Pancreas (tissue), 10 donors: ENCODE measurements at regions not wholly inside any gene's neighbourhood (a gene's known extent, or its start where the extent isn't known, plus 50 kb on each side); places are given as distances from the start of the nearest gene placed in this dataset.

ENCODE experiments used
- ATAC-seq, 4 donors: fragments of 200-7000 bp; cut with Tn5 transposase; one replicate each; pipeline versions ENCODE4 v1.8.0 to v1.9.1; 2020; ENCODE audit warnings: mild to moderate bottlenecking in 4 of 4, moderate library complexity in 4 of 4
- DNase-seq, 6 donors: peaks; one replicate each; pipeline ENCODE4 v3.0.0-alpha.2; 2020
- FAIRE-seq: peaks from 2 replicates; lab custom pipeline; 2012; peaks lifted over from hg19 to GRCh38; lab: Jason Lieb, UNC
- H3K27ac ChIP-seq, 4 donors: fragments of 200-600 bp; sonication (generic); 1 replicate in 3 of 4; 2 replicates in 1 of 4; pipeline versions ENCODE4 v1.5.0 to v1.8.0; 2020
- H3K27me3 ChIP-seq, 4 donors: fragments of 200-600 bp; one replicate each; pipeline ENCODE4 v1.8.0; 2021
- H3K36me3 ChIP-seq, 3 donors: fragments of 200-600 bp; sonication (generic) in 1 of 3; one replicate each; pipeline versions ENCODE4 v1.5.0 to v1.8.0; 2020 to 2021
- H3K4me1 ChIP-seq, 3 donors: fragments of 200-600 bp; one replicate each; pipeline ENCODE4 v1.8.0; 2021
- H3K4me3 ChIP-seq, 4 donors: fragments of 200-600 bp; sonication (generic) in 2 of 4; one replicate each; pipeline versions ENCODE4 v1.5.0 to v1.8.0; 2020 to 2021
- H3K9me3 ChIP-seq, 4 donors: fragments of 200-600 bp; one replicate each; pipeline ENCODE4 v1.8.0; 2021
- WGBS, 2 donors: extraction: QIAGEN DNeasy Blood & Tissue Kit; methylation state at CpG; one replicate each; pipeline ENCODE4 v1.1.7; 2013; 5-methylcytosine and 5-hydroxymethylcytosine counted together
- intact Hi-C, 3 donors: fragments of 100-400 bp; cut with DNase I; formaldehyde crosslinking; loops; one replicate each; pipeline versions ENCODE4 v1.11.1 to v1.14.2; 2022
- TF ChIP-seq, protein P1 (sequence below), 4 donors: fragments of 200-600 bp; sonication (generic) in 3 of 4; IDR thresholded peaks; one replicate each; pipeline versions ENCODE4 v1.5.0 to v1.8.0; 2021; ENCODE audit warnings: antibody characterized with exemption in 4 of 4
- donor health status: healthy with polysubstance abuse.
- donor health status: DM: no; HTN: no; CAD: no; lungs with moderate emphysema.
- donor health status: DM: no; HTN: no; CAD: no.
- donor health status: control.
- donor health status: control.
- donor health status: Bipolar disorder and iron deficiency.
- donor health status: DM: yes; HTN: yes; CAD: no.
- donor health status: DM: no; HTN: no; CAD: no.
- donor health status: DM: no; HTN: no; CAD: no.
- donor health status: DM: yes; HTN: yes; CAD: no.

DNA sequence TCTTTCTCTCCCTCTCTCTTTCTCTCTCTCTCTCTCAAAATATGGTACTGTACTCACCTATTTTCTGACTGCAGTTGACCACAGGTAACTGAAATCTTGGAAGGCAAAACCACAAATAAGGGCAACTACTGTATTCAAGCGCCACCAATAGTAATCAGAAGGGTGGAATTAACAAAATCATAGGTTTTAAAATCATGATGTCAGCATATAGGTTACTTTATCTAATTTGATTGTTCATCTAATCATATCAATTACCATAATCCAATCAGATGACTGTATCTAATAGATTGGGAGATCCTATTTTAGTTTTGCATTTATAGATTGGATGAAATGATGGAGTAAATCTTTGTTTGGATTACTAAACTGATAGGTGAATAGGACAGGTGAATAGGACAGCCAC lies 155.8 kb upstream of the KITLG start:
- DNase-seq (no peak), FAIRE-seq (no peak), ATAC-seq (no peak)
- no peaks in the 10 kb centered on the region for H3K9me3 ChIP-seq
- H3K27me3 ChIP-seq, result no peaks in the 10 kb centered on the region
- TF ChIP-seq, protein P1, sequence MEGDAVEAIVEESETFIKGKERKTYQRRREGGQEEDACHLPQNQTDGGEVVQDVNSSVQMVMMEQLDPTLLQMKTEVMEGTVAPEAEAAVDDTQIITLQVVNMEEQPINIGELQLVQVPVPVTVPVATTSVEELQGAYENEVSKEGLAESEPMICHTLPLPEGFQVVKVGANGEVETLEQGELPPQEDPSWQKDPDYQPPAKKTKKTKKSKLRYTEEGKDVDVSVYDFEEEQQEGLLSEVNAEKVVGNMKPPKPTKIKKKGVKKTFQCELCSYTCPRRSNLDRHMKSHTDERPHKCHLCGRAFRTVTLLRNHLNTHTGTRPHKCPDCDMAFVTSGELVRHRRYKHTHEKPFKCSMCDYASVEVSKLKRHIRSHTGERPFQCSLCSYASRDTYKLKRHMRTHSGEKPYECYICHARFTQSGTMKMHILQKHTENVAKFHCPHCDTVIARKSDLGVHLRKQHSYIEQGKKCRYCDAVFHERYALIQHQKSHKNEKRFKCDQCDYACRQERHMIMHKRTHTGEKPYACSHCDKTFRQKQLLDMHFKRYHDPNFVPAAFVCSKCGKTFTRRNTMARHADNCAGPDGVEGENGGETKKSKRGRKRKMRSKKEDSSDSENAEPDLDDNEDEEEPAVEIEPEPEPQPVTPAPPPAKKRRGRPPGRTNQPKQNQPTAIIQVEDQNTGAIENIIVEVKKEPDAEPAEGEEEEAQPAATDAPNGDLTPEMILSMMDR (IDR thresholded peaks at IDR 0.05), result no peak
- peaks cover 0 to 30% (median 19%) of the 10 kb centered on the region in 3 donors for H3K4me1 ChIP-seq
- 99 to 100% methylated on average over 1 of the region's 1 CpG for WGBS, 2 donors
- H3K36me3 ChIP-seq, result no peaks in the 10 kb centered on the region
- no peak overlapping the region for H3K27ac ChIP-seq
- H3K4me3 ChIP-seq, result no peak overlapping the region
- intact Hi-C loops, result no loop called here

DNA sequence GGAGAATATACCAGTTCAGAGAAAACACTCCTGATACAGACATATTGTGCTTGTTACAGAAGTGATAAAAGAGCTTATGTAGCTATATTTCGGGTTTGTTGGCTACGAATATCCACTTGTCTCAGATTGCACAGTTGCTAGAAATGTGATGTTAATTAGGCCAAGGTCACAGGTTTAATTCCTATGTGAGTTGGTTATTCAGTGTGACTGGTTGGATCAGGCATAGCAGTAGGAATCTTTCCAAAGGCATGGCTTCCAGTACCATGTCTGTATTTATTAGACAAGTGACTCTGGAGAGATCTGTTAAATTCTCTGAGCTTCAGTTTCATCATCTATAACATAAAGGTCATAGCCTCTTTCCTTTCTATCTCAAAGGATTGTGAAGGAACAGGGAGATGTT lies 152.7 kb upstream of the KITLG start:
- Histone ChIP-seq H3K36me3 (no peaks in the 10 kb centered on the region), H3K4me3 (no peak overlapping the region), H3K27me3 (no peaks in the 10 kb centered on the region), H3K9me3 (no peaks in the 10 kb centered on the region), H3K4me1 (peaks cover 0 to 12% (median 4%) of the 10 kb centered on the region in 3 donors), H3K27ac (no peak overlapping the region)
- TF ChIP-seq, protein P1 (IDR thresholded peaks at IDR 0.05), result no peak
- ATAC-seq (peak in 2 of 4 donors; percentile 63 to 66), DNase-seq (no peak), FAIRE-seq (no peak)
- intact Hi-C loops, result no loop called here
- 9 to 12% methylated on average over 2 of the region's 2 CpGs for WGBS, 2 donors

DNA sequence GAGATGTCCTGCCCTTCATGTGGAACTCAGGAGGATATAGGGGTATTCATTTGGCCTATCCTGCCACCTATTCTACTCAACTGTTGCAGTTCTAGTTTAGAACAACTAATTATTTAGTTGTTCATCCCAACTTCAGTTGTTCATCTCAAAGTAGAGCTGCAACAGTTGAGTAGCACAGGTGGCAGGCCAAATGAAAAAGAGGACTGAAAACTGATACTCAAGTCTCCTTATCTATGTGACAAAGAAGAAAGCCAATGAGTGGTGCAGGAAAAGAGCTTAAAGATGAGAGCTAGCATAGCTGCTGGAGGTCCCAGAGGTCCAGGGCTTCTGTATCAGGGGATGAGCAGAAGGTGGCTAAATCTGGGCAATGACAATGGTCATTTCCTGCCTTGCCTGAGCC lies 148.9 kb upstream of the KITLG start:
- Histone ChIP-seq H3K27me3 (no peaks in the 10 kb centered on the region), H3K4me1 (peaks cover 0 to 8% (median 3%) of the 10 kb centered on the region in 3 donors), H3K27ac (no peak overlapping the region), H3K4me3 (no peak overlapping the region), H3K9me3 (no peaks in the 10 kb centered on the region), H3K36me3 (no peaks in the 10 kb centered on the region)
- TF ChIP-seq, protein P1 (IDR thresholded peaks at IDR 0.05), result no peak
- ATAC-seq (no peak), FAIRE-seq (no peak), DNase-seq (no peak)
- intact Hi-C loops, result no loop called here

DNA sequence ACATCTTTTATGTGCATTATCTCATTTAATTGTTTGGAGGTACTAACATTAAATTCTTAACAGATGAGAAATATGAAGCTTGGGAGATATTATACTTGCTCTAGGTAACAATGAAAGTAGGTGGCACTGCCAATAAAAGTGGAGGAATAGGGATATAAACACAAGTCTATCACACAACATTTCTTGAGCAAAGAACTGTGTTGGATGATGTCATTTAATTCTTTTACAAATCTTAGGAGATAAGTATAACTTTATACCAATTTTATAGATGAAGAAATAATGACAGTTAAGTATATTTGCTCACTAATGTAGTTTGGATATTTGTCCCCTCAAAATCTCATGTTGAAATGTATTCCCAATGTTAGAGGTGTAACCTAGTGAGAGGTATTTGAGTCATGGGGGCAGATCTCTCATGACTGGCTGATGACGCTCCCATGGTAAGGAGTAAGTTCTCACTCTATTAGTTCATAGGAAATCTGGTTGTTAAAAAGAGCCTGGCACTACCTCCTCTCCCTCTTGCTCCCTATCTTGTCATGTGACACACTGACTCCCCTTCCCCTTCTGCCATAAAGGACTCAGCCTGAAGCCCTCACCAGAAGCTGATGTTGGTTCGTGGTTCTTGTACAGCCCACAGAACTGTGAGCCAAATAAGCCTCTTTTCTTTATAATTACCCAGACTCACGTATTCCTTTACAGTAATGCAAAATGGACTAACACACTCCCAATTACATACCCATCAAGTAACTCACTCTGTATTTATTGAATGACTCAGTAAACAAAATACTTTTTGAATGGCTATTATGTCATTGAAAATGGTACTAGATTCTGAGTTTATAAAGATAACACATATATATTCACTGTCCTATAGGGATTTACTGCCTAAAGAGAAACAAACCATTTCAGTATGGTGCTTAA lies 146.8 kb upstream of the KITLG start:
- TF ChIP-seq, protein P1 (IDR thresholded peaks at IDR 0.05), result no peak
- FAIRE-seq (no peak), ATAC-seq (no peak), DNase-seq (no peak)
- Histone ChIP-seq H3K27ac (no peak overlapping the region), H3K4me3 (no peak overlapping the region), H3K9me3 (no peaks in the 10 kb centered on the region), H3K36me3 (no peaks in the 10 kb centered on the region), H3K27me3 (no peaks in the 10 kb centered on the region), H3K4me1 (peaks cover 0 to 4% (median 0%) of the 10 kb centered on the region in 3 donors)
- intact Hi-C loops, result no loop called here
- WGBS, 2 donors, result 94 to 97% methylated on average over 3 of the region's 3 CpGs

DNA sequence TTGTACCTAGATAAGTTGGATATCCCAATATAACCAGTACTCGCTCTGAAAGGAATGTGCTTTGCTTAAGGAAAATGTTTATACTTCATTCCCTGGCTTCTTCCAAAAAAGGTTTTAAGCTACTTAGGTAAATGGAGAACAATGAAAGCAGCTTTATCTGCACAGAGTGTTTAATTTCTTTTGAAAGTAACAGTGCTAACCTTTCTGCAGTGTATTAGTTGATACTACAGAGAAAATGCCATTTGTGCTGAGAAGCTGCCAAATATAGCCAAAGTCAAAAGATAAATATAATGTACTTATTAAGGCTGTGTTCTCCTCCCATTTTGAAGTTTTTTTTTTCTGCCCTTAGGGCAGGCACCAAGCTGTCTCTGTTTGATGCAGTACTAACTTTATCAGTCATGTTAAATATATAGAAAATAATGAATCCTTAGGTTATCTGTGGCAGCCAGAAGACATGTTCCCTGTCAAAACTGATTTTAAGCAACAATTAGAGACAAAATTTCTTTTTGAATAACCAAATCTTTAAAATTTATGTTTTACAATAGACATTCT lies 145.4 kb upstream of the KITLG start:
- 39 to 43% methylated on average over 1 of the region's 1 CpG for WGBS, 2 donors
- peaks cover 0 to 4% (median 0%) of the 10 kb centered on the region in 3 donors for H3K4me1 ChIP-seq
- intact Hi-C loops, result no loop called here
- no peaks in the 10 kb centered on the region for H3K36me3 ChIP-seq
- no peak overlapping the region for H3K27ac ChIP-seq
- H3K27me3 ChIP-seq, result no peaks in the 10 kb centered on the region
- no peak for DNase-seq
- H3K9me3 ChIP-seq, result no peaks in the 10 kb centered on the region
- no peak overlapping the region for H3K4me3 ChIP-seq
- TF ChIP-seq, protein P1 (IDR thresholded peaks at IDR 0.05), result no peak
- ATAC-seq, result peak in 1 of 4 donors; percentile 50
- FAIRE-seq, result no peak
